Globus pallidus (tissue), 1 donor: ENCODE measurements at regions not wholly inside any gene's neighbourhood (a gene's known extent, or its start where the extent isn't known, plus 50 kb on each side); places are given as distances from the start of the nearest gene placed in this dataset.
A peak's percentile ranks its signal among the peaks of the same experiment; 100 is the strongest.
"Not testable (repeated sequence)": the region's sequence is repeated elsewhere in the genome, so short reads cannot be mapped to it uniquely, and the experiment has no call there.

Experiments
- DNase-seq: peaks from one replicate; pipeline ENCODE4 v3.0.0-alpha.2; 2015; ENCODE audit warnings: low spot score

DNA sequence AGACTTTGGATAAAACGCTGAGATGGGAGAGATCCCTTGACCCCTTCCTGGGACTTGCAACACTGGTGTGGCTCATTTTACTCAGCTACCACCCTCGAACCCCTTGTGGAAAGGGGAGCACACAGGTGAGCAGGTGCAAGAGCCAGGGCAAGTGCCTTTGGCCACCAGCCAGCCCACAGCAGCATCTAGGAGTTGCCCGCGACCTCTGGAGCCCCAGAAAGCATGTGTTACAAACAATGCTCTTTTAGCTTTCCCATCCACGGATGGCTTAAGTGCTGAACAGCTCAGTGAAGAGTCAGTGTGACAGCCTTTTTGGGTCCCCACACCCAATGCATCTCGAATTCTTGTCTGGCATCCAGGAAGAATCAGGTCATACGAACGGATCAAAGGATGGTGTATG lies 197.8 kb downstream of the MEMO1 start:
- DNase-seq, result no peak

DNA sequence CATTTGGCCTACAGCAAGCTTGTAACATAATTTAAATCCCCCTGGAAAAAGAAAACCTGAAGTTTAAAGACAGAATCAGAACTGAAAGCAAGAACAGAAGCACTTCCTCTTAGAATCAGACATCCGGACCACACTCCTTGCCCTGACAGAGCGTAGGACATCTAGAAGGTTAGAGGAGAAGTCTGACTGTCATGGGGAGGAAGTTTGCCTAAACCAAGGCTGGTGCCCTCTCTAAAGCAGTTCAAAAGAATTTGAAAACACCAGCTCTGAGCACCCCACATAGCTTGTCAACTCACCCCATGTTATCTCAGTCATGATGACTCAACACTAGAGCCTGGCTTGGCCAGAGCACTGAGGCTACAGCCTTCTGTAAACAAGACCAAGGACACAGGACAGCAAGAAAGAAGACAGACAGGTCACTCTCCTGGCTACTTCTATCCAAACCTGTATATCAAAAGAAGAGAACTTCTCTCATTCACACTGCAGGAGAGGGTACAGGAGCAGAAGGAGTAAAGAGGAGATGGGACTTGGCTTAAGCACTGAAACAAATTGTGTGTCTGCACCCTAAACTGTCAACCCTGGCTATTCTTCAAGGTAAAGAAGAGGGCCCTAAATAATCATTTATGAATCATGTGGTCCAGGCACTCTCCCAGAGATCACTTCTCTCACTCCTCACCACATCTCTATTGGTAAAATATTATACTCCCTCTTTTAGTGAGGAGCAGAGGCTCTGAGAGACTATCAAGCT lies 198.6 kb downstream of the MEMO1 start:
- DNase-seq, result peak; percentile 17

DNA sequence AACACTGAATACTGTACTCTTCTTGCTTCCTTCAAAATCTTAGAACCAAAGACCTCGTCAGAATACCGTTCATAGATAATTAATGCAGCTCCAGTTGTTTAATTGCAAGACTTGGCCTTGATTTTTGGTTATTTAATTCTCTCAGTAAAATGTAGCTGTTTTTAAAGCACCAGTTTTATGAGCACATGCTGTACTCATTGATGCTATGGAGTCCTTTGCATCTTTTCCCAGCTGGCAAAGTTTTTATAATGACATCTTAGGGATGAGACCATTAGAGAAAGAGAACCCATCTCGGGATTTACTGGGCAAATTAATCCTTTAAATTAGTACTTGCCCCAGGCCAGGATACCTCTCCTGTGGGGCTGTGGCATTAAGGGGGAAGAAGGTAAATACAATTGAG lies 199.3 kb downstream of the MEMO1 start:
- no peak for DNase-seq

DNA sequence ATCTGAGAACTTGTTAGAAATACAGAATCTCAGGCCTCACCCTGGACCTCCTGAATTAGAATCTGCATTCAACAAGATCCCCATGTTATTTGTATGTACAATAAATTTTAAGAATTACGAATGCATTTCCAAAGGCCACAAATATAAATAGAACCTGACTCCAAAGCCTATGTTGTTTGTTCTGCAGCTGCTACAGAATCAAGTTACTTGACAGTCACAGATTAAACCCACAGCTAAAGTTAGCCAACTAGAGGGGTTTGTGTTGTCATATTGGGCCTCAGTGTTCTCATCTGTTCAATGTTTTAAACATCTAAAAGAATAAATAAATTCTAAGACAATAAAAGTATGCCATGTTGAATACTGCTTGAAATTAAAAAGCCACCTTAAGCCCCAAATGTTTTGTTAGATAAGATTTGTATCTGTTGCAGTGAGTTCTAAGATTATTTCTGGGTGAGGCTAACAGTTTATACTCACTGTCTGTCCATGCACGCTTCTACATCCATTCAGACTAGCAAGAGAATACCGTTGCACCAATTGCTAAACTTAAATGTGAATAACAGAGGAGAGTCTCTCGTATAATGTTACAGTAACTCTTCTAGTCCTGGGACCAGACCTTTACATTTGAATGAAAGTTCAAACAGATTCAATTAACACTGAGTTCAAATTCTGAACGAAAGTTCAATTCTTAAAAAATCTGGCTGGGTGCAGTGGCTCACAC lies 200.4 kb downstream of the MEMO1 start:
- DNase-seq, result no peak

DNA sequence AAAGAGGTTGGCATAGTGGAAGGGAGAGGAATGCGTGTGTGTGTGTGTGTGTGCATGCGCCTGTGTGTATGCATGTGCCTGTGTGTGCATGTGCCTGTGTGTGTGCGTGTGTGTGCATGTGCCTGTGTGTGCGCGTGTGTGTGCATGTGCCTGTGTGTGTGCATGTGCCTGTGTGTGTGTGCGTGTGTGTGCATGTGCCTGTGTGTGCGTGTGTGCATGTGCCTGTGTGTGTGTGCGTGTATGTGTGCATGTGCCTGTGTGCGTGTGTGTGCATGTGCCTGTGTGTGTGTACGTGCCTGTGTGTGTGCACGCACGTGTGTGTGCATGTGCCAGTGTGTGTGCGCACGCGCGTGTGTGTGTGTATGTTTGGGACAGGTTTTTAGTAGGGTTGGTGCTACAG lies 205.1 kb downstream of the MEMO1 start:
- DNase-seq, result no peak

DNA sequence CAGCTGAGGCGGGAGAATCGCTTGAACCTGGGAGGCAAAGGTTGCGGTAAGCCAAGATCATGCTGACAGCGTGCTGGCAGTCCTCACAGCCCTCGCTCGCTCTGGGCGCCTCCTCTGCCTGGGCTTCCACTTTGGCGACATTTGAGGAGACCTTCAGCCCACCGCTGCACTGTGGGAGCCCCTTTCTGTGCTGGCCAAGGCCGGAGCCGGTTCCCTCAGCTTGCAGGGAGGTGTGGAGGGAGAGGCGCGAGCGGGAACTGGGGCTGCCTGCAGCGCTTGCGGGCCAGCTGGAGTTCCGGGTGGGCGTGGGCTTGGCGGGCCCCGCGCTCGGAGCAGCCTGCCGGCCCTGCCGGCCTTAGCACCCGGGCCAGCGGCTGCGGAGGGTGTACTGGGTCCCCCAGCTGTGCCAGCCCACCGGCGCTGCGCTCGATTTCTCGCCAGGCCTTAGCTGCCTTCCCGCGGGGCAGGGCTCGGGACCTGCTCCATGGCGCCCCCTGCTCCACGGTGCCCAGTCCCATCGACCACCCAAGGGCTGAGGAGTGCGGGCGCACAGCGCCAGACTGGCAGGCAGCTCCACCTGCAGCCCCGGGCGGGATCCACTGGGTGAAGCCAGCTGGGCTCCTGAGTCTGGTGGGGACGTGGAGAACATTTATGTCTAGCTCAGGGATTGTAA lies 207.2 kb downstream of the MEMO1 start:
- DNase-seq, result not testable (repeated sequence)

DNA sequence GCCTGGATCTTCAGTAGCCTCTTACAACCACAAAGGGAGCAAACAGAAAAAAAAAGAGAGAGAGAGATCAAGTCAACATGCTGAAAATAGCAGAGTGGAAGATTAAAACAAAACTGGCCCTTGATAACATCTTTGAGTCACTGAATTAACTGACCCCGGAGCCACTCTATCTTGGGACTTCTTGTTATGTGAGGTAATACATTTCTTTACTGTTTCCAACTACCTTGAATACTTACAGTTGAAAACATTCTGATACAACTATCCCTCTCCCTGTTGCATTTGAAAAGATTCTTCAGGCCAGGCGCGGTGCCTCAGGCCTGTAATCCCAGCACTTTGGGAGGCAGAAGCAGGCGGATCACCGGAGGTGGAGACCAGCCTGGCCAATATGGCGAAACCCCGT lies 208.1 kb downstream of the MEMO1 start:
- no peak for DNase-seq

DNA sequence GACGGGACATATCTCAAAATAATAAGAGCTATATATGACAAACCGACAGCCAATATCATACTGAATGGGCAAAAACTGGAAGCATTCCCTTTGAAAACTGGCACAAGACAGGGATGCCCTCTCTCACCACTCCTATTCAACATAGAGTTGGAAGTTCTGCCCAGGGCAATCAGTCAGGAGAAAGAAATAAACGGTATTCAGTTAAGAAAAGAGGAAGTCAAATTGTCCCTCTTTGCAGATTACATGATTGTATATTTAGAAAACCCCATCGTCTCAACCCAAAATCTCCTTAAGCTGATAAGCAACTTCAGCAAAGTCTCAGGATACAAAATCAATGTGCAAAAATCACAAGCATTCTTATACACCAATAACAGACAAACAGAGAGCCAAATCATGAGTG lies 211.5 kb downstream of the MEMO1 start:
- DNase-seq, result not testable (repeated sequence)

DNA sequence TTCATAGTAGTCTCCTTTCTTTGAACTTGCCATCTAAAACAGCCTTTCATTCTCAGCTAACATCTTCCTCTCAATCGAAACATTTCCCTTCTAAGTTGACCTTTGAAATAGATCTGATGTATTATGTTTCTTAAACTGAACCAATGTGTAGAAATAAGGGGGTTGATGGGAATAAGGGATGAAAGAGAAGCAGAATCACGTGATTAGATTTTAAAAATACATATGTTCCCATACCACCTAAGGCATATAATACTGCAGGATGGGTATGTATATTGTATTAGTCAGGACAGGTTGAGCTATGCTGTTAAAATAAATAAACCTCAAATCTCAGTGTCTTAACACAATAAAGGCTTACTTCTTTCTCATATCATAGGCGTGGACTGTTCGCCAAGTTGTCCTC lies 207.5 kb upstream of the SRD5A2 start:
- no peak for DNase-seq

DNA sequence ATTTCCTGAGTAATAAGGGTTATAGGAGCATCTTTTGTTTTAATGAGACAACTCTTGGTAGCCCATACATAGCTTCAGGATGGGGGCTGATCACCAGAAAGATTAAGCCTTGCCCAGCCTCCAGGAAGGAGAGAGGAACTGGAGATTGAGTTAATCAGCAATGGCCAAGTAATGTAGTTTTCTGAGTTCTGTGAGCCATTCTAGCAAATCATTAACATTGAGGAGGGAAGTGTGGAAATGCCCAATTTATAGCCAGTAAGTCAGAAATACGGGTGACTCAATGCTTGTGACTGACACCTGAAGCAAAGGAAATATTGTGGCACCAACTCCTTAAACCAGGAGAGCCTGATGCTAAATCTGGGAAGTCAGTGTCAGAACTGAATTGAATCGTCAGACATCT lies 205.1 kb upstream of the SRD5A2 start:
- no peak for DNase-seq

DNA sequence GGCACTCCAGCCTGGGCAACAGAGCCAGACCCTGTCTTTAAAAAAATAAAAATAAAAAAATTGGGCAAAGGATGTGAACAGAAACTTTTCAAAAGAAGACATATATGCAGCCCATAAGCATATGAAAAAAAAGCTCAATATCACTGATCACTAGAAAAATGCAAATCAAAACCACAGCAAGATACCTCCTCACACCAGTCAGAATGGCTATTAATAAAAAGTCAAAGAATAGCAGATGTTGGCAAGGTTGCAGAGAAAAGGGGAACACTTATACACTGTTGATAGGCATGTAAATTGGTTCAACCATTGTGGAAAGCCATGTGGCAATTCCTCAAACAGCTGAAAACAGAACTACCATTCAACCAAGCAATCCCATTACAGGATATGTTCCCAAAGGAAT lies 204.1 kb upstream of the SRD5A2 start:
- no peak for DNase-seq

DNA sequence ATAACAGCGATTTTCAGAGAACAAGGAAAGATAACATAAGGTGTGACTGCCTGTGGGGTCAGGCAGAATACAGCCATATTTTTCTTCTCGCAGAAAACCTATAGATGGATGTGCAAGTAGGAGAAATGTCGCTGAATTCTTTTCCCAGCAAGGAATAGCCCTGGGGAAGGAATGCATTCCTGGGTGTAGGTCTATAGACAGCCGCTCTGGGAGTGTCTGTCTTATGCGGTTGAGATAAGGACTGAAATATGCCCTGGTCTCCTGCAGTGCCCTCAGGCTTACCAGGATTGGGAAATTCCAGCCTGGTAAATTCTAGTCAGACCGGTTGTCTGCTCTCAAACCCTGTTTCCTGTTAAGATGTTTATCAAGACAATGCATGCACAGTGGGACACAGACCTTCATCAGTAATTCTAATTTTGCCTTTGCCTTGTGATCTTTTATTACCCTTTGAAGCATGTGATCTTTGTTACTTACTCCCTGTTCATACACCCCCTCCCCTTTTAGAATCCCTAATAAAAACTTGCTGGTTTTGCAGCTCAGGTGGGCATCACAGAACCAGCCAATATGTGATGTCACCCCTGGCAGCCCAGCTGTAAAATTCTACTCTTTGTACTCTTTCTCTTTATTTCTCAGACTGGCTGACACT lies 202.8 kb upstream of the SRD5A2 start:
- not testable (repeated sequence) for DNase-seq

DNA sequence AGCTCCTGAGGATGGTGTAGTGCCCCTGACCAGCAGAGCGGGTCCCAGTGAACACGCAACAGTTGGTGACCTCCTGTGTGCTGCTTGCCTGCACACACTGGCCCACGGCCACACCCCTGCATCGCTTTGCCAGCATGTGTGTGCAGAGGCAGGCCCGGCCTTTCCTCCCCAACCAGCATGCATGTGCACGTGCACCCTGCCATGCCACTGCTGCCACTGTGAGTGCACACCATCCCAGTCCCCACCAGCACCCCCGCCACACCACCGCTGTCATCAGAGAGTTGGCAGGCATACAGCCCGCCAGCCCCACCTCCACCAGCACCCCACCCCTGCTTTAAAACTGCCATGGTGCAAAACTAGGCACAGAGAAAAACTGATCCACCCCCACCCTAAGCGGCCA lies 197.4 kb upstream of the SRD5A2 start:
- DNase-seq, result no peak

DNA sequence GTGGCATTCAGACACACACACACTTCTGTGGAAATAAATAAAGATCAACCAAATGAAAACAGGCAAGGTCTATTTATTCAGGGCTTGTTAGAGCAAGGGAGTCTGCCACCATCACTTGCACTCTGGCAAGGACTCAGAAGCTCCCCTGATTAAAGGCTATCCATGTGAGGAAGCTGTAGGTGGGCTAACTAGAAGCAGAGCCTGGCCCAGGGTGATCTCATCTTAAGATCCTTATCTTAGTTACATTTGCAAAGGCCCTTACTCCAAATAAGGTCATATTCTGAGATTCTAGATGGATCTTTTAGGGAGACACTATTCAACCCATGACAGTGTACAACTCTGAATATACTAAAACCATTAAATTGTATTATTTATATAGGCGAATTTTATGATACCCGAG lies 190.0 kb upstream of the SRD5A2 start:
- no peak for DNase-seq

DNA sequence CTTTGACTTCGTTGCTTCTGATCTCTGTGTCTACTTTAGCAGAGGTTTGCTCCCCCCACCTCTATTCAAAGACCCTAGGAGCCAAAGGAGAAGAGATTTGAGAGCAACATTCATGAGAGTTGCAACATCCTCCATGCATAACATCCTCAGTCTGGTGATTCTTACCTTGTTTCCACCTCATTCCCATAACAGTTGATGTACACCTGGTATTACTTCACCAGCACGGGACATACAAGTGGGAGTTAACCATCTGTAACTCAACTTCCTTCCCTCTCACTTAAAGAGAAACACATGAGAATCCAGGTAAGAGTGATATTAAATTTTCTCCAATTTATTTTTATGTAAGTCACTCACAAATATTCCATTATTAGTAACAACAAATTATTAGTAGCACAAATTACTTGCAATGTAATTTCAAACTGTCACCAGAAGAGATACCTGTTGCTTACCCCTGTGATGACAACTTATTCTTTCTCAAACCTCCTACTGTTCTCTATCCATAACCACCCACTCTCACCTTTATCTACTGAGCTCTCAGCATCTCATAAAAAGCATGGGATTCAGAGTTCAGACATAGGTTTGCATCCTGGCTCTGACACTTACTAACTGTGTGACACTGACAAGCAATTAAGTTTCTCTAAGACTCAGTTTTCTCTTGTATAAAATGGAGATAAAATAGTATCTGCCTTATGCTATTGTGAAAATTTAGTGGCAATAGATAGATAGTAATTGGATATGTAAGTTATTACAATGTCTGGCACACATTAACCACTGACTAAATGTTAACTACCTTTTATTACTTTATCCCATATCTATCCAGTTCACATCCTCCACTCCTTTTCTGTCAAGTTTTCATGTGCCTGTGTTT lies 184.6 kb upstream of the SRD5A2 start:
- DNase-seq, result no peak

DNA sequence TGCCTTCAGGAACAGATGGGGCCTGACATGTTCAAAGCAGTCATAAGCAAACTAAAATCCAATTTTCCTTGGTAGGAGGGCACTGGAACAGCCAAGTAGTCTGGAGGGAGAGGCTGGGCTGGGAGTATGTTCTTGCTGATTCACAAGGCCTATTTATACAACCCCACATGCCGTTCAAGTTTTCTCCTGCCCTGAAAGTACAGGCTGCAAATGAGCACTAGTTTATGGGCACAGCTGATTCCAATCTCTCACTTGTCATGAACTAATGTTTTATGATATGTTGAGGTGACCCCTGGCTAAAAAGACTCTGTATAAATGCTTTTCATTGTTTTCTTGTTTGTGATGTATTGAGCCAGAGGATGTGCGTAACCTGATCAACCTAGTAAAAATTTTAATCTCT lies 183.4 kb upstream of the SRD5A2 start:
- no peak for DNase-seq

DNA sequence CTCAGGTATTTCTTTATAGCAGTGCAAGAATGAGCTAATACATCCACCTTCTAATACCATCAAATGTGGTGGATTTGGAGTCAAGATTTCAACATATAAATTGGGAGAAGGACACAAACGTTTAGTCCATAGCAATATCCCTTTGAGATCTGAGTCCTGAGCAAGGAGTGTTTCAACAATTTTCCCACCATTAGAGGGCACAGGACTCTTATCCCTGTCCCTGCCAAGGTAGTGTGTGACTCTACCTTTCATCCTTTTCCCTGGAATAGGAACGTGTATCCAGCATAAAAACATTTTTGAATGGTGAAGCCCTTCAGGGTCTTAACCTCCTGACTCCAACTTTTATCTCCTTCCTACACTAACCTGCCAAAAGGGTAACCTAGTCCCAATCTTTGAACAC lies 181.3 kb upstream of the SRD5A2 start:
- DNase-seq, result no peak

DNA sequence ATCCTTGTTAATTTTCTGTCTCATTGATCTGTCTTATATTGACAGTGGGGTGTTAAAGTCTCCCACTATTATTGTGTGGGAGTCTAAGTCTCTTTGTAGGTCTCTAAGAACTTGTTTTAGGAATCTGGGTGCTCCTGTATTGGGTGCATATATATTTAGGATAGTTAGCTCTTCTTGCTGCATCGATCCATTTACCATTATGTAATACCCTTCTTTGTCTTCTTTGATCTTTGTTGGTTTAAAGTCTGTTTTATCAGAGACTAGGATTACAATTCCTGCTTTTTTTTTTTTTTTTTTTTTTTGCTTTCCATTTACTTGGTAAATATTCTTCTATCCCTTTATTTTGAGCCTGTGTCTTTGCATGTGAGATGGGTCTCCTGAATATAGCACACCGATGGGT lies 176.6 kb upstream of the SRD5A2 start:
- not testable (repeated sequence) for DNase-seq

DNA sequence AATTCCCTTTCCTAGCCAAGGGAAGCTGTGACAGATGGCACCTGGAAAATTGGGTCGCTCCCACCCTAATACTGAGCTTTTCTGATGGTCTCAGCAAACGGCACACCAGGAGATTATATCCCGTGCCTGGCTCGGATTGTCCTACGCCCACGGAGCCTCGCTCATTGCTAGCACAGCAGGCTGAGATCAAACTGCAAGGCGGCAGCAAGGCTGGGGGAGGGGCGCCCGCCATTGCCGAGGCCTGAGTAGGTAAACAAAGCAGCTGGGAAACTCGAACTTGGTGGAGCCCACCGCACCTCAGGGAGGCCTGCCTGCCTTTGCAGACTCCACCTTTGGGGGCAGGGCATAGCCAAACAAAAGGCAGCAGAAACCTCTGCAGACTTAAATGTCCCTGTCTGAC lies 168.0 kb upstream of the SRD5A2 start:
- not testable (repeated sequence) for DNase-seq

DNA sequence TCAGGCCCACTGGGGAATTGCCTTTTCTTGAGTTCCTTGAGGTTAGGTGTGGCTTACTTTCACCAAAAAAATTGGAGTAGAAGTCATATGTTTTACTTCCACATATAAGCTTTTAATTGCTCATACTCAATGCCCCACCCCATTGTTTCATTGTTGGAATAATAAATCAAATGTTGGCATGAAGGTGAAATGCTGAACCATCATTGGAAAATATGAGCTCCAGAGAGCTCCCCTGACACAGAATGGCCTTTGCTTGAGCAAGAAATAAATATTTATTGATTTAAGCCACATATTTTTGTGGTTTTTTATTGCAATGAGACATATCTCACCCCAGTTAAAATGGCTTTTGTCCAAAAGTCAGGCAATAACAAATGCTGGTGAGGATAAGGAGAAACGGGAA lies 167.3 kb upstream of the SRD5A2 start:
- no peak for DNase-seq

DNA sequence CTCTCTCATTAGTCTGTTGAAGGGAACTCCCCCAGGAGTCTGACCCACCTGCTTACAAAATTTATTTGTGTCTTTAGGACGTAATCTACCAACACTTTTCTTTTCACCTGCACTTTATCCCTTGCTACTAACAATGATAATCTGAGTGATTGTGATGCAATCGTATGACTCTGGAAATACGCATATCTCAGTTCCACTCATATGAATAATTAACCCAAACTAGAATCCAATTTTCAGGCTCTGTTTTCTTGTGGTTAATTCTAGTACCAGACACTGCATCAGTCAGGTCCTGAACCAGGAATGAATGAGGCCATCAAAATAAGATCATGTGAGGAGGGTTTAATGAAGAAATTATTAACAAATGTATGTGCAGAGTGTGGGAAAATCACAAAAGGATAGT lies 158.4 kb upstream of the SRD5A2 start:
- DNase-seq, result no peak
